GM20000 (cell line): ENCODE measurements at regions not wholly inside any gene's neighbourhood (a gene's known extent, or its start where the extent isn't known, plus 50 kb on each side); places are given as distances from the start of the nearest gene placed in this dataset.
A peak's percentile ranks its signal among the peaks of the same experiment; 100 is the strongest.

Experiments
- DNase-seq: peaks from one replicate; pipeline ENCODE4 v3.0.0; 2012; ENCODE audit warnings: low spot score
- TF ChIP-seq, protein P1 (sequence below): IDR thresholded peaks from 2 replicates; pipeline ENCODE4 v1.5.1; 2012; ENCODE audit warnings: mild to moderate bottlenecking, control low read depth; ENCODE audit errors: extremely low read depth, missing control alignments

- DNase-seq: no peak
- TF ChIP-seq, protein P1, sequence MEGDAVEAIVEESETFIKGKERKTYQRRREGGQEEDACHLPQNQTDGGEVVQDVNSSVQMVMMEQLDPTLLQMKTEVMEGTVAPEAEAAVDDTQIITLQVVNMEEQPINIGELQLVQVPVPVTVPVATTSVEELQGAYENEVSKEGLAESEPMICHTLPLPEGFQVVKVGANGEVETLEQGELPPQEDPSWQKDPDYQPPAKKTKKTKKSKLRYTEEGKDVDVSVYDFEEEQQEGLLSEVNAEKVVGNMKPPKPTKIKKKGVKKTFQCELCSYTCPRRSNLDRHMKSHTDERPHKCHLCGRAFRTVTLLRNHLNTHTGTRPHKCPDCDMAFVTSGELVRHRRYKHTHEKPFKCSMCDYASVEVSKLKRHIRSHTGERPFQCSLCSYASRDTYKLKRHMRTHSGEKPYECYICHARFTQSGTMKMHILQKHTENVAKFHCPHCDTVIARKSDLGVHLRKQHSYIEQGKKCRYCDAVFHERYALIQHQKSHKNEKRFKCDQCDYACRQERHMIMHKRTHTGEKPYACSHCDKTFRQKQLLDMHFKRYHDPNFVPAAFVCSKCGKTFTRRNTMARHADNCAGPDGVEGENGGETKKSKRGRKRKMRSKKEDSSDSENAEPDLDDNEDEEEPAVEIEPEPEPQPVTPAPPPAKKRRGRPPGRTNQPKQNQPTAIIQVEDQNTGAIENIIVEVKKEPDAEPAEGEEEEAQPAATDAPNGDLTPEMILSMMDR: no peak
These were observed 332.0 kb upstream of the CHAC2 start for GRCh38 chr2:53435610-53436009.

GRCh38 chr2:53434466-53434865, 333.1 kb upstream of the CHAC2 start:
- TF ChIP-seq, protein P1: no peak

GRCh38 chr2:53432936-53433335, 334.7 kb upstream of the CHAC2 start:
- no peak for DNase-seq
- TF ChIP-seq, protein P1: no peak

More at GRCh38 chr2:53434466-53434865, 333.1 kb upstream of the CHAC2 start:
- DNase-seq: no peak

DNA sequence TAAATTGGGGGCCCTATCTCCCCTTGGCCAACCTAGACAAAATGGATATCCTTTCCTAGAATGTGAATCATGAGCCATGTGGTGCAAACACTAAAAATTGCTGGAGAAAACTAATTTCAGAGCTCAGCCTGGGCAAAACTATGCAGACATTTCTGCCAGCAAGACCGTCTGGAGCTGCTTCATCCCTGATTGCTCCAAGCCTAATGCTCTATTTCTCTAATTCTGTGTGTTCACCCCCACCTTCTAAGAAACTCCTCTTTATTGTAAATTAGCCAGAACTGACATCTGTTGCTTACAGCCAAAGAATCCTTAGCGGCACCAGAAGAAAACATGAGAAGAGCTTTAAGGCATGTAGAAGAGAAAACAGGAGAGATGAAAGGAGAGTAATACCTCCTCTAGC, 337.7 kb upstream of the CHAC2 start:
- TF ChIP-seq, protein P1: no peak
- no peak for DNase-seq

DNA sequence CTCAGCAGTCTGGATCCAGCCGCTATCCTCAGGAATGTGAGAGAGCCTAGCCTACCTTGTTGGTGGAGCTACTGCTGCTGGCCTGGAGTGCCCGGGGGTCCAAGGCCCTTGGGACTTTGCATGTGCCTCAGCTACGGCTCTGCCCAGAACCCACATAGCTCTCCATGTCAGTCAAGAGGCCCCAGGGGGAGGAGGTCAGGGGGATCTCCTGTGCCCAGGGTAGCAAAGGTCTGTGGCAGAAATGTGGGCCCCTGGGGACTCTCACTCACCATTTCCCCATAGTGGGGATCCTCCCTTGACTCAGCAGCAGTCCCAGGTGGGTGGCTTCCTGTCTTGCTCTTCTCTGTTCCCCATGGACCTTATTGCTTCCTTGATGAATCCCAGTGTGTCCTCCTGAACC, 342.7 kb upstream of the CHAC2 start:
- peak; percentile 8 for DNase-seq
- TF ChIP-seq, protein P1: no peak

GRCh38 chr2:53423465-53423864, 344.1 kb upstream of the CHAC2 start:
- DNase-seq: no peak
- TF ChIP-seq, protein P1: no peak

- peak; percentile 45 for DNase-seq
- TF ChIP-seq, protein P1: peak; percentile 27
These were observed 344.6 kb upstream of the CHAC2 start for GRCh38 chr2:53422979-53423378.
